IMR-90 (cell line): ENCODE measurements at regions not wholly inside any gene's neighbourhood (a gene's known extent, or its start where the extent isn't known, plus 50 kb on each side); places are given as distances from the start of the nearest gene placed in this dataset.

Experiments
- ATAC-seq: fragments of 200-7000 bp; cut with Tn5 transposase; 2 replicates; pipeline ENCODE4 v1.9.1; 2020; ENCODE audit warnings: low read depth, mild to moderate bottlenecking, moderate library complexity
- BruUV-seq: library from RNA; stranded (reverse); fragments of 400-500 nt; replicated peaks from 2 replicates; lab custom pipeline; 2021; lab: Mats Ljungman, UMichigan
- CTCF ChIA-PET: fragments of 300-600 bp; formaldehyde crosslinking; extraction: SDS; loops from one replicate; lab custom pipeline; 2021; ENCODE audit warnings: antibody characterized with exemption; lab: Yijun Ruan, JAX
- POLR2A ChIA-PET: fragments of 300-600 bp; sonication (Branson Sonifier 250); formaldehyde crosslinking; loops from one replicate; lab custom pipeline; 2022; ENCODE audit warnings: antibody characterized with exemption; ENCODE audit not compliant: unreplicated experiment; lab: Charles Lee
- DNase-seq: peaks from one replicate; pipeline ENCODE4 v3.0.0; 2013
- H2AFZ ChIP-seq: replicated peaks from 2 replicates; pipeline ENCODE3; 2013; ENCODE audit warnings: low read length, mild to moderate bottlenecking; ENCODE audit not compliant: poor library complexity
- H2AK5ac ChIP-seq: 2 replicates; pipeline ENCODE4 v1.6.1; 2013; ENCODE audit warnings: low read depth, low read length, inconsistent platforms
- H2AK9ac ChIP-seq: replicated peaks from 2 replicates; pipeline ENCODE3; 2013; ENCODE audit warnings: mild to moderate bottlenecking, low read depth, low read length, moderate library complexity; ENCODE audit not compliant: poor library complexity
- H2BK120ac ChIP-seq: 2 replicates; pipeline ENCODE4 v1.6.1; 2013; ENCODE audit warnings: low read depth, low read length, inconsistent platforms
- H2BK15ac ChIP-seq: 3 replicates; pipeline ENCODE4 v1.6.1; 2013; ENCODE audit warnings: low read depth, low read length, inconsistent platforms
- H2BK20ac ChIP-seq: 2 replicates; pipeline ENCODE4 v1.6.1; 2013; ENCODE audit warnings: low read depth, mild to moderate bottlenecking, inconsistent platforms, low read length, moderate library complexity
- H2BK5ac ChIP-seq: 2 replicates; pipeline ENCODE4 v1.6.1; 2013; ENCODE audit warnings: mild to moderate bottlenecking, low read depth, low read length, inconsistent platforms; ENCODE audit not compliant: poor library complexity, severe bottlenecking
- H3K14ac ChIP-seq: replicated peaks from 2 replicates; pipeline ENCODE4 v1.6.1; 2013; ENCODE audit warnings: low read depth, low read length, inconsistent platforms
- H3K18ac ChIP-seq: 2 replicates; pipeline ENCODE4 v1.6.1; 2013; ENCODE audit warnings: low read depth, low read length, control low read depth
- H3K23ac ChIP-seq: 2 replicates; pipeline ENCODE4 v1.6.1; 2013; ENCODE audit warnings: low read depth, low read length, inconsistent platforms
- H3K27ac ChIP-seq: 2 replicates; pipeline ENCODE4 v1.5.1; 2013; ENCODE audit warnings: mild to moderate bottlenecking, control low read depth, low read length; ENCODE audit not compliant: insufficient read depth
- H3K27me3 ChIP-seq: 2 replicates; pipeline ENCODE4 v1.6.1; 2013; ENCODE audit warnings: low read length; ENCODE audit not compliant: control insufficient read depth, insufficient read depth
- H3K36me3 ChIP-seq: 2 replicates; pipeline ENCODE4 v1.6.1; 2013; ENCODE audit warnings: low read length, mixed read lengths; ENCODE audit not compliant: control insufficient read depth, insufficient read depth
- H3K4ac ChIP-seq: 2 replicates; pipeline ENCODE4 v1.6.1; 2013; ENCODE audit warnings: low read depth, low read length, inconsistent platforms
- H3K4me1 ChIP-seq: 2 replicates; pipeline ENCODE4 v1.6.1; 2013; ENCODE audit warnings: low read length, mixed read lengths; ENCODE audit not compliant: control insufficient read depth, insufficient read depth
- H3K4me2 ChIP-seq: 2 replicates; pipeline ENCODE4 v1.6.1; 2013; ENCODE audit warnings: low read depth, mild to moderate bottlenecking, control low read depth, low read length, moderate library complexity
- H3K4me3 ChIP-seq: 2 replicates; pipeline ENCODE4 v1.5.1; 2013; ENCODE audit warnings: low read depth, mild to moderate bottlenecking, control low read depth, low read length, moderate library complexity; ENCODE audit not compliant: insufficient read depth
- H3K56ac ChIP-seq: 2 replicates; pipeline ENCODE4 v1.6.1; 2013; ENCODE audit warnings: low read length, inconsistent platforms; ENCODE audit not compliant: insufficient read depth; ENCODE audit errors: extremely low read depth
- H3K79me1 ChIP-seq, 2 experiments: 2 replicates each; pipeline ENCODE4 v1.6.1; 2013; ENCODE audit warnings: low read length in 2 of 2, inconsistent platforms in 1 of 2, low read depth in 1 of 2
- H3K9ac ChIP-seq: 2 replicates; pipeline ENCODE4 v1.6.1; 2013; ENCODE audit warnings: low read depth, low read length, control low read depth
- H3K9me1 ChIP-seq: 2 replicates; pipeline ENCODE4 v1.6.1; 2013; ENCODE audit warnings: low read length, inconsistent platforms; ENCODE audit not compliant: insufficient read depth
- H3K9me3 ChIP-seq: 2 replicates; pipeline ENCODE4 v1.6.1; 2013; ENCODE audit warnings: low read length; ENCODE audit not compliant: control insufficient read depth, insufficient read depth
- H4K20me1 ChIP-seq: 2 replicates; pipeline ENCODE4 v1.6.1; 2013; ENCODE audit warnings: low read length, inconsistent platforms; ENCODE audit not compliant: insufficient read depth
- H4K5ac ChIP-seq: 2 replicates; pipeline ENCODE4 v1.6.1; 2013; ENCODE audit warnings: mild to moderate bottlenecking, low read depth, low read length, control low read depth
- H4K8ac ChIP-seq, 2 experiments: 2 replicates each; pipeline ENCODE4 v1.6.1; 2013; ENCODE audit warnings: low read depth in 2 of 2, low read length in 2 of 2, control low read depth in 1 of 2, inconsistent platforms in 1 of 2
- H4K91ac ChIP-seq: 2 replicates; pipeline ENCODE4 v1.6.1; 2013; ENCODE audit warnings: low read depth, low read length, inconsistent platforms; ENCODE audit not compliant: insufficient read depth
- BHLHE40 ChIP-seq: fragments of 150-350 bp; IDR thresholded peaks from 2 replicates; pipeline ENCODE4 v1.6.1; 2016; ENCODE audit warnings: mild to moderate bottlenecking, low read depth, low read length
- CEBPB ChIP-seq: IDR thresholded peaks from 2 replicates; pipeline ENCODE4 v1.6.1; 2012; ENCODE audit warnings: low read depth, low read length, improper control_type of control experiment
- CHD1 ChIP-seq: IDR thresholded peaks from 2 replicates; pipeline ENCODE4 v1.6.1; 2012; ENCODE audit warnings: low read depth, low read length, improper control_type of control experiment
- MAFK ChIP-seq: IDR thresholded peaks from 2 replicates; pipeline ENCODE4 v1.6.1; 2012; ENCODE audit warnings: low read depth, low read length, improper control_type of control experiment
- SMC3 ChIP-seq: fragments of 150-350 bp; IDR thresholded peaks from 2 replicates; pipeline ENCODE4 v1.6.1; 2016; ENCODE audit warnings: low read depth, mild to moderate bottlenecking, antibody characterized with exemption, low read length, moderate library complexity
- WGBS, 2 experiments: methylation state at CpG; one replicate each; pipeline versions ENCODE4 v1.1.5 to v1.1.7; 2013; ENCODE audit warnings: missing lambda C conversion rate in 2 of 2; ENCODE audit not compliant: insufficient read length in 1 of 2; ENCODE audit errors: extremely low coverage in 2 of 2; 5-methylcytosine and 5-hydroxymethylcytosine counted together
- dilution Hi-C: fragments of 300-500 bp; cut with HindIII; formaldehyde crosslinking; loops from one replicate; pipeline ENCODE4 v1.14.3; 2018; ENCODE audit warnings: low sequenced_read_pairs; ENCODE audit not compliant: unreplicated experiment
- in situ Hi-C: fragments of 300-500 bp; cut with MboI; formaldehyde crosslinking; loops from 3 replicates; pipeline ENCODE4 v1.14.3; 2019; ENCODE audit warnings: low sequenced_read_pairs, inconsistent platforms, mixed read lengths
- intact Hi-C: fragments of 100-400 bp; cut with micrococcal nuclease; formaldehyde crosslinking; loops from 2 replicates; pipeline ENCODE4 v1.10.0; 2022

DNA sequence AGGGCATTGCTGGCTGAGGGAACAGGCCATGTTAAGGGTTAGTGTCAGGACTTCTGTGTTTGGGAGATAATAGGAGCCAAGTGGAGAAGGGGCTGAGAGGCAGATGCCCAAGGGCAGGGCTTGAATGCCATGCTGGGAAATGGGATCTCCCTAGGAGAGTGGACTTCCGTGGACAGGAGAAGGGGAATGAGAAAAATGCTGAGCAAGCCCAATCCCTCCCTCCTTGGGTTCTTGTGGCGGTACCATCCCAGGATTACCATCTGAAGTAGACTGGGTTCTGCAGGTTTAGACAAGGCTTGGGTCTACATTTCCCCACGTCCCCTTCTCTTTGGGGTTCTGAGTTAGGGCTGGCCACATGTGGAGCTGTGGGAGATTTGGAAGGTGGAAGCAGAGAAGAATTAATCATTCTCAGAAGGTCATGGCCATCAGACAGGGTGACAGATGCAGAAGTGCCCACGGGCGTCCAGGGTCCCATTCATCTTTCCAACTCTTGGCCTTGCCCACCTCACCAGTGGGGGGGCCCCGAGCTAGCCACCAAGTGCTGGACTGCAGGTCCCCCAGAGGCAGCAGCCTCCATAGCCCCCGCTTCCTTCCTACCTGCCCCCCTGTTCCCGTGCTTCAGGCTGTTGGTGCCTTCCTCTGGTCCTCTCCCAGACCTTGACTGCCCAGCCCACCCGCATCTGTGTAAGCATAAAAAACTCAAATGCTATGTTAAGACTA lies 354.8 kb downstream of the RPS24 start:
- no peak overlapping the region for H3K56ac ChIP-seq
- intact Hi-C loops (no loop called here), in situ Hi-C loops (no loop called here), dilution Hi-C loops (no loop called here)
- H4K20me1 ChIP-seq, result no peaks in the 10 kb centered on the region
- no peak overlapping the region for H2AK5ac ChIP-seq
- H3K36me3 ChIP-seq, result no peaks in the 10 kb centered on the region
- no peak overlapping the region for H2BK15ac ChIP-seq
- H2AK9ac ChIP-seq, result no peak overlapping the region
- BruUV-seq, result no TSS peak
- H3K9me1 ChIP-seq, result no peaks in the 10 kb centered on the region
- no peak overlapping the region for H3K14ac ChIP-seq
- WGBS, 2 experiments, result 67% methylated on average over 1 of the region's 9 CpGs; no CpG with 5 or more reads in 1 of the 2 experiments
- H4K91ac ChIP-seq, result no peak overlapping the region
- no peak for ATAC-seq
- no peak overlapping the region for H2BK5ac ChIP-seq
- H2BK120ac ChIP-seq, result no peak overlapping the region
- H2BK20ac ChIP-seq, result no peak overlapping the region
- no peak overlapping the region for H3K9ac ChIP-seq
- no peaks in the 10 kb centered on the region for H3K79me1 ChIP-seq
- H3K23ac ChIP-seq, result no peak overlapping the region
- H3K4me1 ChIP-seq, result peaks cover 4% of the 10 kb centered on the region; the same call in 1 of the 2 replicates
- no peak overlapping the region for H3K4me3 ChIP-seq
- no peak overlapping the region for H3K27ac ChIP-seq
- H3K4me2 ChIP-seq, result no peak overlapping the region
- no peaks in the 10 kb centered on the region for H3K9me3 ChIP-seq
- CTCF ChIA-PET, result interaction anchor here (1.0 kb wide), 1 partner anchor 9 kb away, joined by 3 read pairs; no protein-coding TSS in a partner anchor
- POLR2A ChIA-PET, result no interaction called here
- H4K5ac ChIP-seq, result no peak overlapping the region
- no peak for DNase-seq
- H2AFZ ChIP-seq, result no peak overlapping the region
- H3K27me3 ChIP-seq, result peaks cover 49% of the 10 kb centered on the region
- no peak overlapping the region for H4K8ac ChIP-seq
- no peak overlapping the region for H3K4ac ChIP-seq
- H3K18ac ChIP-seq, result no peak overlapping the region
- TF ChIP-seq SMC3 (no peak), MAFK (0 out of 2 replicates have a peak, but pooled peaks have one; percentile 42), CHD1 (no peak), BHLHE40 (no peak), CEBPB (no peak)
